ENCODE measurements at regions not wholly inside any gene's neighbourhood (a gene's known extent, or its start where the extent isn't known, plus 50 kb on each side); places are given as distances from the start of the nearest gene placed in this dataset.

GRCh38 chr18:56065086-56065485, 477.1 kb upstream of the TCF4 start:
- H3K9me3 Mint-ChIP-seq = peaks cover 3 to 5% of the 10 kb centered on the region in 2 donors
- Histone ChIP-seq H3K27ac (ENCODE audit: low read length) (no peak overlapping the region), H3K4me1 (ENCODE audit: control insufficient read depth, insufficient read depth, low read length) (no peaks in the 10 kb centered on the region), H3K9me3 (ENCODE audit: control insufficient read depth, insufficient read depth, low read length) (no peaks in the 10 kb centered on the region), H3K4me3 (ENCODE audit: low read length) (no peak overlapping the region), H3K27me3 (ENCODE audit: control insufficient read depth, insufficient read depth, low read length) (no peaks in the 10 kb centered on the region), H3K36me3 (ENCODE audit: control insufficient read depth, insufficient read depth, low read length) (no peaks in the 10 kb centered on the region)
- 85% methylated on average over 3 of the region's 3 CpGs for WGBS (ENCODE audit: insufficient coverage)
- ATAC-seq (no peak), DNase-seq (no peak)
- no peak overlapping the region for H3K4me3 Mint-ChIP-seq
- H3K4me1 Mint-ChIP-seq = no peaks in the 10 kb centered on the region
- H3K27ac Mint-ChIP-seq = no peak overlapping the region
- intact Hi-C loops (cut with micrococcal nuclease) = no loop called here
- no peaks in the 10 kb centered on the region for H3K27me3 Mint-ChIP-seq (ENCODE audit: low read depth in 2 of 2)
- no peak for TF ChIP-seq CTCF (IDR thresholded peaks at IDR 0.05)
- H3K36me3 Mint-ChIP-seq = no peaks in the 10 kb centered on the region

GRCh38 chr18:56062931-56063330, 474.9 kb upstream of the TCF4 start:
- Histone ChIP-seq H3K27me3 (ENCODE audit: control insufficient read depth, insufficient read depth, low read length) (no peaks in the 10 kb centered on the region), H3K36me3 (ENCODE audit: control insufficient read depth, insufficient read depth, low read length) (no peaks in the 10 kb centered on the region), H3K9me3 (ENCODE audit: control insufficient read depth, insufficient read depth, low read length) (no peaks in the 10 kb centered on the region), H3K4me1 (ENCODE audit: control insufficient read depth, insufficient read depth, low read length) (no peaks in the 10 kb centered on the region), H3K4me3 (ENCODE audit: low read length) (no peak overlapping the region), H3K27ac (ENCODE audit: low read length) (no peak overlapping the region)
- no peak for TF ChIP-seq CTCF (IDR thresholded peaks at IDR 0.05)
- no peak for ATAC-seq
- Mint-ChIP-seq H3K4me1 (no peaks in the 10 kb centered on the region), H3K4me3 (no peak overlapping the region), H3K27ac (no peak overlapping the region), H3K36me3 (no peaks in the 10 kb centered on the region), H3K9me3 (peaks cover 3 to 6% of the 10 kb centered on the region in 2 donors), H3K27me3 (ENCODE audit: low read depth in 2 of 2) (no peaks in the 10 kb centered on the region)
- DNase-seq = no peak
- 93% methylated on average over 2 of the region's 2 CpGs for WGBS (ENCODE audit: insufficient coverage)
- intact Hi-C loops (cut with micrococcal nuclease) = no loop called here

- H3K27me3 Mint-ChIP-seq (ENCODE audit: low read depth in 2 of 2) = no peaks in the 10 kb centered on the region
- no peaks in the 10 kb centered on the region for H3K4me1 ChIP-seq (ENCODE audit: control insufficient read depth, insufficient read depth, low read length)
- intact Hi-C loops (cut with micrococcal nuclease) = no loop called here
- ATAC-seq (no peak), DNase-seq (no peak)
- H3K4me3 Mint-ChIP-seq = no peak overlapping the region
- H3K36me3 ChIP-seq (ENCODE audit: control insufficient read depth, insufficient read depth, low read length) = no peaks in the 10 kb centered on the region
- no peaks in the 10 kb centered on the region for H3K27me3 ChIP-seq (ENCODE audit: control insufficient read depth, insufficient read depth, low read length)
- H3K4me3 ChIP-seq (ENCODE audit: low read length) = no peak overlapping the region
- H3K27ac Mint-ChIP-seq = no peak overlapping the region
- H3K27ac ChIP-seq (ENCODE audit: low read length) = no peak overlapping the region
- H3K36me3 Mint-ChIP-seq = no peaks in the 10 kb centered on the region
- H3K4me1 Mint-ChIP-seq = no peaks in the 10 kb centered on the region
- TF ChIP-seq CTCF (IDR thresholded peaks at IDR 0.05) = no peak
- H3K9me3 Mint-ChIP-seq = peaks cover 3 to 4% of the 10 kb centered on the region in 2 donors
- WGBS (ENCODE audit: insufficient coverage) = 82% methylated on average over 2 of the region's 2 CpGs
- H3K9me3 ChIP-seq (ENCODE audit: control insufficient read depth, insufficient read depth, low read length) = no peaks in the 10 kb centered on the region
These were observed 473.1 kb upstream of the TCF4 start for GRCh38 chr18:56060967-56061541.

GRCh38 chr18:56052202-56052601, 464.2 kb upstream of the TCF4 start:
- peaks cover 5% of the 10 kb centered on the region for H3K9me3 ChIP-seq (ENCODE audit: control insufficient read depth, insufficient read depth, low read length)
- intact Hi-C loops (cut with micrococcal nuclease) = no loop called here
- no peak for TF ChIP-seq CTCF (IDR thresholded peaks at IDR 0.05)
- Mint-ChIP-seq H3K4me3 (no peak overlapping the region), H3K27me3 (ENCODE audit: low read depth in 2 of 2) (no peaks in the 10 kb centered on the region), H3K27ac (no peak overlapping the region), H3K4me1 (no peaks in the 10 kb centered on the region), H3K36me3 (no peaks in the 10 kb centered on the region), H3K9me3 (peaks cover 8 to 18% of the 10 kb centered on the region in 2 donors)
- no peak overlapping the region for H3K4me3 ChIP-seq (ENCODE audit: low read length)
- WGBS (ENCODE audit: insufficient coverage) = 86% methylated on average over 1 of the region's 1 CpG
- H3K27ac ChIP-seq (ENCODE audit: low read length) = no peak overlapping the region
- H3K36me3 ChIP-seq (ENCODE audit: control insufficient read depth, insufficient read depth, low read length) = no peaks in the 10 kb centered on the region
- ATAC-seq (no peak), DNase-seq (no peak)
- no peaks in the 10 kb centered on the region for H3K4me1 ChIP-seq (ENCODE audit: control insufficient read depth, insufficient read depth, low read length)
- H3K27me3 ChIP-seq (ENCODE audit: control insufficient read depth, insufficient read depth, low read length) = no peaks in the 10 kb centered on the region
